Testis (tissue), 2 donors: ENCODE measurements at regions not wholly inside any gene's neighbourhood (a gene's known extent, or its start where the extent isn't known, plus 50 kb on each side); places are given as distances from the start of the nearest gene placed in this dataset.

Experiments used
- CTCF ChIP-seq, 3 experiments: fragments of 450-650 bp in 2 of 3; fragments of 200-600 bp in 1 of 3; sonication (generic) in 1 of 3; IDR thresholded peaks; one replicate each; pipeline ENCODE4 v1.5.1; 2016 to 2019; ENCODE audit warnings: antibody characterized with exemption in 3 of 3, mild to moderate bottlenecking in 2 of 3, moderate library complexity in 1 of 3
- POLR2A ChIP-seq: fragments of 450-650 bp; IDR thresholded peaks from one replicate; pipeline ENCODE4 v1.6.1; 2017; ENCODE audit warnings: antibody characterized with exemption, mild to moderate bottlenecking, moderate library complexity

DNA sequence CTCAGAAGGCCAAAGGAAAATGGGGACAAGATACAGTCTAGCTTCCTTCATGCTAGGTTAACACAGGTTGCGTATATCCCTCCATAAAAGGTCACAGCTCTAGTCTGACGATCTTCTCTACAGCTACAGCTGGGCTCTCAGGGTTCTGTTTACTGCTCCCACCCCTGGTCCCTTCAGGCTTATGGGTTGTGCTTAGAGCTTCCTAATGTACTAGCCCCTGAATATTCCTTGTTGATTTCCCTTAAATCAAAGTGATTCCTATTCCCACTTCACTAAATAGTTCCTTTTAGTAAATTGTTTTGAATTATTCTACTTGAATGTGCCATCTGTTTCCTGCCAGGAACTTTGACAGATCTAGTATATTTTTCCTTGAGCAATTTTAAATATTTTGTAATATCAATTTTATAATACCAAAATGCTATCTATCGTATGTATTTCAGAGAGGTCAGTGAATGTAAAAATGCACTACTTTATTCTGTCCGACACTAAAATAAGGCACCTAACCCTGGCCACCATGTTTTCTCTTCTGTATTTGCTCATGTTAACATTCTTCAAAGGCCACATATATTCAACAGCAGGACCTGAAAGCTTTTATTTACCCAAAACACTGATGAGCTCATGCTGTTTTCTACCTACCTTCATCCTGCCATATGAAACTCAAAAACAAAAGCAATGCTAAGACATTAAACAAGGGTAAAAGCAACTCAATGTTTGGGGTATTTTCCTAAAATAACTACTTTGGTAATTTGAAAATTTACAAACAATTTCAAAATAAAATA is 92.8 kb upstream of the TGFBR2 start:
- TF ChIP-seq CTCF (IDR thresholded peaks at IDR 0.05), result no peak
- TF ChIP-seq POLR2A, result no peak
